ENCODE measurements at regions not wholly inside any gene's neighbourhood (a gene's known extent, or its start where the extent isn't known, plus 50 kb on each side); places are given as distances from the start of the nearest gene placed in this dataset.

DNA sequence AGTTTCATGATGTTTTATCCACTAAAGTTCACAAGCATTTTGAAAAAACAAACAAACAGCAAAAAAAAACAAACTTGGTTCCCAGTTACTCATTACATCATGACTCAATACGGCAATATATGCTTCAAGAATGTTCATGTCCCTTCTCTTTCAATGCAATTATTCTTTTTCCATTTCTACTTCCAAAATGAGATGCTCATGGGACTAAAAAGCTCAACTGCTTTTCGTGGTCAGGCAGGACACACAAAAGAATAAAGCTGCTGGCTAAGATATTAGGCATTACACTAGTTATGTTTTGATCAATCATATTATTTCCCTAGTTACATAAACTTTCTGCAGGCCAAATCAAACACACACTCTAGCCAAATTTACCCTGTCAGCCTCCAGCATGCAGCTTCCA, 301.3 kb downstream of the EPHA4 start:
- intact Hi-C loops (cut with micrococcal nuclease) = no loop called here
- ATAC-seq (no peak), DNase-seq (no peak)

- ATAC-seq = no peak
- intact Hi-C loops (cut with micrococcal nuclease) = no loop called here
- DNase-seq = no peak
These were observed 299.4 kb downstream of the EPHA4 start for GRCh38 chr2:221272729-221273128.

DNA sequence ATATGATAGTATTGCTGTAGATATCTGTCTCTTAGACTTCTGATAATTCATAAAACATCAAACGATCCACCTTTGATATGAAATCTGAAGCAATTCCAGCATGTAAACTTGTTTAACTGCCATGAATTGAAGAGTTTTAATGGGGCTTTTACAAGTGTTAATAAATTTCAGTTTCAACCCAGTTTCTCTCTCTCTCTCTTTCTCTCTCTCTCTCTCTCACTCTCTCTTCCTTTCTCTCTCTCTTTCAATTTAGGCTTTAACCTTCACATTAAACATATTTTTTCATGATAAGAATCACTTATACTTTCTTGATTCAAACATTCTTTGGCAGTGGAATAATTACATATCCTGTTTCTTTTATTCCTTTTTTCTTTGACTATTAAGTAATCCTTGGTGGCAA, 296.1 kb downstream of the EPHA4 start:
- ATAC-seq (no peak), DNase-seq (no peak)
- intact Hi-C loops (cut with micrococcal nuclease) = no loop called here

DNA sequence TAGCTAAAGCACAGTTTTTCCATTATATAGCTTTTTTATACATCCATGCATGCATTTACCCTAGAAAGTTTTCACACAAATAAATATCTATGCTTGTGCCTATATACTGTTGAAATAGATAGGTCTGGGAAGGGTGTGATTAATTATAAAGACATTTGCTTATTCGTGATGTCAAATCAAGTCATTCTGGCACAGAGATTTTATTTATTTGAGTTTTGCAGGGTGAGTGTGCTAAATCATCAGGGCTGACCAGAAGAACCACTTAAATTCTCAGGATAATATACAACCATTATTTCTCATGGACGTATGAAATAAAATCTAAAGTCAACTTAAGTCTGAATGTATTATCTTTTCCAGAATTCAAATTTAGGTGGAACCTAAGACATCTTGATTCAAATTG, 295.5 kb downstream of the EPHA4 start:
- ATAC-seq (no peak), DNase-seq (no peak)
- intact Hi-C loops (cut with micrococcal nuclease) = no loop called here

GRCh38 chr2:221282386-221282785, 289.7 kb downstream of the EPHA4 start:
- intact Hi-C loops (cut with micrococcal nuclease) = no loop called here
- no peak for DNase-seq
- ATAC-seq = no peak

- ATAC-seq (no peak), DNase-seq (no peak)
- intact Hi-C loops (cut with micrococcal nuclease) = no loop called here
These were observed 288.1 kb downstream of the EPHA4 start for GRCh38 chr2:221283896-221284545.

GRCh38 chr2:221285148-221285547, 287.0 kb downstream of the EPHA4 start:
- DNase-seq (no peak), ATAC-seq (no peak)
- intact Hi-C loops (cut with micrococcal nuclease) = no loop called here

DNA sequence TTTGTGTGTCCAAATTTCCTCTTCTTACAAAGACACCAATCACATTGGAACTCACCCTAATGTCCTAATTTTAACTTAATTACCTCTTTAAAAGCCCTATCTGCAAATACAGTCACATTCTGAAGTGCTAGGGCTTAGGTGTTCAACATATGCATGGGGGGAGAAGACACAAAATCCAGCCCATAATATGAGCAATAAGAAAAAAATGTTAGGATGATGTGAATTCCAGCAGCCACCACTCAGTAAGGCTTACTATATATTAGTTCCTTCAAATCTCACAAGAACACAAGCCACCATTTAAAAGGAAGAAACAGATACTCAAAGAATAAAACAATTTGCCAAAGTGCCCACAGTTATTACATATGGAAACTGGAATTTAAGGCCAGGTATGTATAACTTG, 285.7 kb downstream of the EPHA4 start:
- DNase-seq = no peak
- intact Hi-C loops (cut with micrococcal nuclease) = no loop called here
- ATAC-seq = no peak

- DNase-seq (no peak), ATAC-seq (no peak)
- intact Hi-C loops (cut with micrococcal nuclease) = no loop called here
These were observed 282.7 kb downstream of the EPHA4 start for GRCh38 chr2:221289389-221289788.

GRCh38 chr2:221289846-221290245, 282.3 kb downstream of the EPHA4 start:
- ATAC-seq (no peak), DNase-seq (no peak)
- intact Hi-C loops (cut with micrococcal nuclease) = no loop called here

DNA sequence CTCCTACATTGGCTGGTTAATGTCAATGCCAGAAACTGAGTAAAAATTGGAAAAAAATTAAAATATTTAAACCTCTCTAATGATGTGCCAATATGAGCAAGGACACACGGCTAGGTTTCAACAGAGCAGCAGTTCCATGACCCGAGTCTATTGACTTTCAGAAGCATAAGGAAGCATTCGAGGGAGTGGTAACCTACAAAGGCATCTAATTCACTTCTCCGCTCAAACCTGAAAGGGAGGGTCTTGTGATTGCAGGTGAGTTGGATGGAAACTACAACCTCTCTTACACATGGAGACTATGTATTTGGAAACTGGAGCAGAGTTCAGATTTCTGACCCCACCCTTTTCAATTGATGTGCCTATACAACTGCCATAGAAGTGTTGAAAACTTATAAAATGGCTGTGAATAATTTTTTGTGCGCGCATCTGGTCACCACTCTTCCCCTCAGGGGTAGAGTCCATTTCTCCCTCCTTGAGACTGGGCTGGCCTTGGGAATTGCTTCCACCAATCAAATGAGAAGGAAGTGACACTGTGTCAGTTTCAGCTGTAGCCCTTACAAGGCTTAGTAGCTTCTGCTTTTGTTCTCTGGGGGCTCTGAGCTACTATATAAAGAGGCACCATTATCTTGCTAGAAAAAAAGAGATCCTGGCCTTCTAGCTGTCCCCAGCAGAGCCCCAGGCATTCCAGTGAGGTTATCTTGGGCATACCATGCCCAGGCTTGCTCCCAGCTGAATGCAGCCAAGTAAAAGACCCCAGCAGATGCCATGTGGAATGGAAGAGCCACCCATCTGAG, 278.0 kb downstream of the EPHA4 start:
- DNase-seq (no peak), ATAC-seq (no peak)
- intact Hi-C loops (cut with micrococcal nuclease) = no loop called here

DNA sequence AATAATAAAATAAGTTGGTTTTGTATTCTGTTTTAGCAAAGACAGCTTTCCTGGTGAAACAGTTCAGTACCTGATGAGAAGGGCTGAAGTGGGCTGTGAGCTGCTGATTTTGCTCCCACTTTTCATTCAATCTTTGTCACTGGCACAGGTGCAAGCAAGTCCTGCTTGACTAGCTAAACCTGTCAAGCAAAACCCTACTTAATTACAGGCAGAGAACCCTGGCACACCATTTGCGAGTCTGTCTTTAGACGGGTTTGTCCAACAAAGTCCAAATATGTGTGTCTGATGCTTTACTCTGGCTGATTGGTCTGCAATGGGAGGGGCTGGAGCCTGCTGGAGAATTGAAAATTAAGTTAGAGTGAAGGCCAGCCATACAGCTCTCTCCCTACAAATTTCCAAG, 267.2 kb downstream of the EPHA4 start:
- intact Hi-C loops (cut with micrococcal nuclease) = no loop called here
- ATAC-seq = no peak
- no peak for DNase-seq

- intact Hi-C loops (cut with micrococcal nuclease) = no loop called here
- ATAC-seq (no peak), DNase-seq (no peak)
These were observed 263.5 kb downstream of the EPHA4 start for GRCh38 chr2:221308507-221309066.

DNA sequence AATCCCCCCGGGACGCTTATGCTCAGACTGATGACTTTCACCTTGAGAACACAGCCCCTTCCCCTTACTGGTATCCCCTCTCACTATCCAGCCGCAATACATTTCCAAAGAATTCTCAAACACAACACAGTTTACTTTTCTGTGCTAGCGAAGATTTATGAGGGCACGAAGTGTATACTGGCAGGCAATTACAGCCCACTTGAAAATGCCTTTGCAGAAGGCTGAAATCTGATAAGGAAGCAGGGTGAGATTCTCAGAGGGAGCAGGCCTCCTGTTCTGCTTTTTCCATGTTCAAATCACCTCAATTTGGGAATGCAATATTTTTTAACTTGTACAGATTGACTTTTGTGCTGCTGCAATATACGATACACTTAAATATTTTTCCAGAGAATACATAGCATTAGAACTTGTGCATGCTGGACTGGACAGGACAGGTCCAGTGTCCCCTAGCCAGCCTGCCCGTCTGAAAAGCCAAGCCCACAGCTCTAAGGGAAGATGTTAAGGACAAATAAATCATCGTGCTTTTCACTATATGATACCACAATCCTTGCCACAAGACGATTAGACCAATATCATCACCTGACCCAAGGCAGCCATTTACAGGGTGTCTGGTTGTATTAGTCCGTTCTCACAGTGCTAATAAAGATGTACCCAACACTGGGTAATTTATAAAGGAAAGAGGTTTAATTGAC, 262.1 kb downstream of the EPHA4 start:
- intact Hi-C loops (cut with micrococcal nuclease) = no loop called here
- ATAC-seq = no peak
- DNase-seq = no peak

DNA sequence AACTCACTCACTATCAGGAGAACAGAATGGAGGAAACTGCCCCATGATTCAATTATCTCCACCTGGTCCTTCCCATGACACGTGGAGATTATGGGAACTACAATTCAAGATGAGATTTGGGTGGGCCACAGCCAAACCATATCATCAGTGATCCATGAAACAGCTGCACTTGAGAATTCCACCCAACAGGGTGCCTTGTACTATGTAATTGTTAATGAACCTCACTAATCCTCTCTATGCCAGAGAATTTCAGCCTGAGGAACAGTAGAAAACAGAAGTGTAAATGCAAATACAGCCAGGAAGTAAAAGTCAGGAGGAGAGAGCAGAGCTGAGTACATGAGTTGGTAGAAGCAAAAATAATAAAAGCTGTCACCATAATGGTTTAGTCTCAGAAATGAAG, 261.4 kb downstream of the EPHA4 start:
- DNase-seq (no peak), ATAC-seq (no peak)
- intact Hi-C loops (cut with micrococcal nuclease) = no loop called here

GRCh38 chr2:221312634-221313033, 259.5 kb downstream of the EPHA4 start:
- no peak for DNase-seq
- ATAC-seq = no peak
- intact Hi-C loops (cut with micrococcal nuclease) = no loop called here

- intact Hi-C loops (cut with micrococcal nuclease) = no loop called here
- ATAC-seq (no peak), DNase-seq (no peak)
These were observed 257.3 kb downstream of the EPHA4 start for GRCh38 chr2:221314786-221315185.

GRCh38 chr2:221318376-221319130, 253.6 kb downstream of the EPHA4 start:
- ATAC-seq = no peak
- intact Hi-C loops (cut with micrococcal nuclease) = no loop called here
- DNase-seq = no peak

- DNase-seq (no peak), ATAC-seq (no peak)
- intact Hi-C loops (cut with micrococcal nuclease) = no loop called here
These were observed 249.4 kb downstream of the EPHA4 start for GRCh38 chr2:221322741-221323140.

DNA sequence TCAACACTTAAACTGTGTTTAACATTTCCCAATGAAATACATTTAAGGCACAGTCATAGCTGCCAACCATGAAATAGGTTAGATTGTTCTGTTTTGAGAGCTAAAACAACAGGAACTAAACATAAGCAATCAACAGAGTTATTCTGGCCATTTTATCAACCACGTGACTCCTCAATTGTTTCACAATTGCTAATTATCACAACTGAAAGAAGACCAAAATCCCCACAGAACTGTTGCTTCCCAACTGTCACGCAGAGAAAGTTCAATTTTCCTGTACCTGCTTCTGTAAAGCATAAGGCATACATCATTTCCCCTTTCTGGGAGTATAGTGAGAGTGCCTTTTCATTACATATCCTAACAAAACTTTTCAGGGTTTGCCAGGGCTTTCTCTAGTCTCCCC, 248.6 kb downstream of the EPHA4 start:
- intact Hi-C loops (cut with micrococcal nuclease) = no loop called here
- ATAC-seq = no peak
- DNase-seq = no peak

All from left ventricle myocardium superior (tissue), 1 donor.